Left ventricle myocardium inferior (tissue), 1 donor: ENCODE measurements at regions not wholly inside any gene's neighbourhood (a gene's known extent, or its start where the extent isn't known, plus 50 kb on each side); places are given as distances from the start of the nearest gene placed in this dataset.
A peak's percentile ranks its signal among the peaks of the same experiment; 100 is the strongest.

Experiments
- DNase-seq: peaks from one replicate; pipeline ENCODE4 v3.0.0-alpha.2; 2020
- H3K27ac ChIP-seq: fragments of 200-600 bp; replicated peaks from 2 replicates; pipeline ENCODE4 v1.8.0; 2021
- H3K27me3 ChIP-seq: fragments of 200-600 bp; 2 replicates; pipeline ENCODE4 v1.8.0; 2021; ENCODE audit warnings: low read depth
- H3K36me3 ChIP-seq: fragments of 200-600 bp; 2 replicates; pipeline ENCODE4 v1.8.0; 2021
- H3K4me1 ChIP-seq: fragments of 200-600 bp; 2 replicates; pipeline ENCODE4 v1.8.0; 2021
- H3K4me3 ChIP-seq: fragments of 200-600 bp; 2 replicates; pipeline ENCODE4 v1.8.0; 2021; ENCODE audit warnings: mild to moderate bottlenecking, moderate library complexity
- H3K9me3 ChIP-seq: fragments of 200-600 bp; replicated peaks from 2 replicates; pipeline ENCODE4 v1.8.0; 2021
- intact Hi-C: fragments of 100-400 bp; cut with micrococcal nuclease; formaldehyde crosslinking; loops from one replicate; pipeline ENCODE4 v1.11.0; 2022
- TF ChIP-seq, protein P1 (sequence below): fragments of 200-600 bp; IDR thresholded peaks from 2 replicates; pipeline ENCODE4 v1.8.0; 2021; ENCODE audit warnings: antibody characterized with exemption, mild to moderate bottlenecking, borderline replicate concordance
- donor health status: DM: no; HTN: yes; CAD: no; lungs with severe emphysema.

DNA sequence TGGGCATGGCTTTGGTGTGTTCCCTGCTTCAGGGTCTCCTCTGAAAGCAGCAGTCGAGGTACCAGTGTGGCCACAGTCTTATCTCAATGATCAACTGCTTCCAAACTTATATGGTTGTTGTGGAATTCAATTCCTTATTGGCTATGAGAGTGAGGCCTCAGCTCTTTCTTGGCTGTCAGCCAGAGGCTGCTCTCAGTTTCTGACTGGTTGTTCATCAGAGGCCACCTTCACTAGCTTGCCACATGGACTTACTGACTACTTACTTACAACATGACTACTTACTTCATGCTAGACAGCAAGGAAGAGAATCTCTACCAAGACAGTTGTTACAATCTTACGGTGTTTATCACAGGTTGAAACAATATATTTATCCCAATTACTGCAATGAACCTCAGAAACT lies 789.2 kb downstream of the DIPK2A start:
- Histone ChIP-seq H3K27me3 (no peaks in the 10 kb centered on the region), H3K36me3 (no peaks in the 10 kb centered on the region), H3K4me3 (no peak overlapping the region), H3K4me1 (no peaks in the 10 kb centered on the region), H3K9me3 (peaks cover 10% of the 10 kb centered on the region), H3K27ac (no peak overlapping the region)
- TF ChIP-seq, protein P1, sequence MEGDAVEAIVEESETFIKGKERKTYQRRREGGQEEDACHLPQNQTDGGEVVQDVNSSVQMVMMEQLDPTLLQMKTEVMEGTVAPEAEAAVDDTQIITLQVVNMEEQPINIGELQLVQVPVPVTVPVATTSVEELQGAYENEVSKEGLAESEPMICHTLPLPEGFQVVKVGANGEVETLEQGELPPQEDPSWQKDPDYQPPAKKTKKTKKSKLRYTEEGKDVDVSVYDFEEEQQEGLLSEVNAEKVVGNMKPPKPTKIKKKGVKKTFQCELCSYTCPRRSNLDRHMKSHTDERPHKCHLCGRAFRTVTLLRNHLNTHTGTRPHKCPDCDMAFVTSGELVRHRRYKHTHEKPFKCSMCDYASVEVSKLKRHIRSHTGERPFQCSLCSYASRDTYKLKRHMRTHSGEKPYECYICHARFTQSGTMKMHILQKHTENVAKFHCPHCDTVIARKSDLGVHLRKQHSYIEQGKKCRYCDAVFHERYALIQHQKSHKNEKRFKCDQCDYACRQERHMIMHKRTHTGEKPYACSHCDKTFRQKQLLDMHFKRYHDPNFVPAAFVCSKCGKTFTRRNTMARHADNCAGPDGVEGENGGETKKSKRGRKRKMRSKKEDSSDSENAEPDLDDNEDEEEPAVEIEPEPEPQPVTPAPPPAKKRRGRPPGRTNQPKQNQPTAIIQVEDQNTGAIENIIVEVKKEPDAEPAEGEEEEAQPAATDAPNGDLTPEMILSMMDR = no peak
- intact Hi-C loops = no loop called here
- no peak for DNase-seq

DNA sequence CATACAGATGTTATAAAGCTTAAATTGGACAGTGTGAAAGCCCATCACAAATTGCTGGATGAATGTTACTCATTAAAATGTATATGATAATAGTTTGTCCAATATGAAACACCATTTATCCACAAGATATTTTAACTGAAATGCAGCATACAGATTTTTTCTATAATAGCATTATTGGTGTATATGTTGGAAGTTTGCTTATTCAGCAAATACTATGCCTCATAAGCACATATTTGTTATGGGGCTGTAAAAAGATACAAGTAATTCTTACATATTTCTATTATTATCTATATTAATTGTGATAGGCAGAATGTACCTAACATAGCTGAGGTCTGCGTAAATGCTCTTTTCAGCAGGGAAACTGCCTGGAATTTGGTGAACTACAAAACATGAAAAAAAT lies 790.5 kb downstream of the DIPK2A start:
- no peaks in the 10 kb centered on the region for H3K27me3 ChIP-seq
- TF ChIP-seq, protein P1 = no peak
- intact Hi-C loops = no loop called here
- no peaks in the 10 kb centered on the region for H3K4me1 ChIP-seq
- DNase-seq = no peak
- no peak overlapping the region for H3K4me3 ChIP-seq
- H3K27ac ChIP-seq = no peak overlapping the region
- no peaks in the 10 kb centered on the region for H3K36me3 ChIP-seq
- peaks cover 6% of the 10 kb centered on the region for H3K9me3 ChIP-seq

DNA sequence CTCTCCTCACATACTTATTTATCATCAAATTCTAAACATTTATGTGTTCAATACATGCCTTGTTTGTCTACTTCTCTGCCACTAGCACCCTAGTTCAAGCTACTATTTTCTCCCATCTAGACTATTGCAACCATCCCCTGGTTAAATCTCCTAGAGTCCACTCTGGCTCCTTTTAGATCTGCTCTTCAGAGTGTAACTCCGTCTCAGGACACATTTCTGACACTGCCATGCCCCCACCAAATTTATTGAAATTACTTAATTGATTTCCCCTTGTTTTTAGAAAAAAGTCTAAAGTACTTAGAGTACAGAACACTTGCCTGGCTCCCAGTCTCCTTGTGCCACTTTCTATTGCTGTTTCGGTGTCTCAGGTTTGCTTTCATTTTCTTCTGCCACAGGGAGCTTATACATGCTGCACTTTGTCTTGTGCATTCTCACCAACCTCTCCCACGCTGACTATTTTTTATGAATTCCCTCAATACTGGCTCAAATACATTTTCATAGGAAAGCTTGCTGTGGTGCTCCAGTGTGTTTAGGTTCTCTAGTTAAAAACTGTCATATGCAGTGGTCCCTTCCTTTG lies 792.3 kb downstream of the DIPK2A start:
- DNase-seq = no peak
- Histone ChIP-seq H3K27me3 (no peaks in the 10 kb centered on the region), H3K27ac (no peak overlapping the region), H3K4me3 (no peak overlapping the region), H3K4me1 (no peaks in the 10 kb centered on the region), H3K36me3 (no peaks in the 10 kb centered on the region), H3K9me3 (no peaks in the 10 kb centered on the region)
- intact Hi-C loops = no loop called here
- TF ChIP-seq, protein P1 = no peak

DNA sequence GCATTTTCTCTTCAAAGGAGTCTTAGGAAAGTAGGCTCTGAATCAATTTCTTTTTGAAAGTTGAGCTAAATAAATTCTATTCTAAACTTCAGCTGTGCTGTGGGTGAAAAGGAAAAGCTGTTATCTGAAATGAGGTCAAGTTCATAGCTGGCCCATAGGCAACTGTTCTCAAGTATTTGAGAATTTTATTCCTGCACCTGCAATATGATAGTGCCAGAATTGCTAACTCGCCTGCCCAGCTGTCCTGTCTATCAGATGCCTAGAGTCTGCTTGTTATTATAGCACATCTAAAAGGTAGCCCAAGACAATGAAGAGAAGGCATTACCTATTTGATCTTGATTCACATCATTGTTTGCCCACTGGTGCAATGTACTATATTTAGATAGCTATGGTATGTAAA lies 798.7 kb downstream of the DIPK2A start:
- no peak overlapping the region for H3K4me3 ChIP-seq
- H3K27ac ChIP-seq = no peak overlapping the region
- H3K27me3 ChIP-seq = no peaks in the 10 kb centered on the region
- H3K36me3 ChIP-seq = no peaks in the 10 kb centered on the region
- DNase-seq = no peak
- no peaks in the 10 kb centered on the region for H3K9me3 ChIP-seq
- TF ChIP-seq, protein P1 = no peak
- no peaks in the 10 kb centered on the region for H3K4me1 ChIP-seq
- intact Hi-C loops = no loop called here

DNA sequence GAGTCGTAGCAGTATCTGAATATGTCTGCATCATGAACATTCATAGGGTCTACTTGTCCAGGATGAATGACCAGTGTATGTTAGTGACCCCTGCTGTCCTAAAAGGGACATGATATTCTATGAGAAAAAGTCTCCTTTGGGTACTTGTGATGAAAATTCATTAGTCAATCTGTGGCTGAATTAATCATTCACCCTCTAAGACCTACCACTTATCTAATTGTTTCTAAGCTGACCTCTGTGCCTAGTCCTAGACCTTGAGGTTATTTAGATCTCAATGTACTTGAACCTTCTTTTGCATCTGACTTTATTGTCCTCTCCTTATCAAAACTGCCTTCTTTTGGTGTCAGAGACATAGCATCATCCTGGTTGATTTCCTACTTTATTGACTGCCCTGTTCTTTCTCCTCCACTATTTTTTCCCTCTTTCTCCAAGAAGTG lies 799.3 kb downstream of the DIPK2A start:
- H3K27ac ChIP-seq = peak overlapping the region; percentile 11
- no peaks in the 10 kb centered on the region for H3K36me3 ChIP-seq
- no peak overlapping the region for H3K4me3 ChIP-seq
- no peaks in the 10 kb centered on the region for H3K4me1 ChIP-seq
- no peak for DNase-seq
- TF ChIP-seq, protein P1 = peak; percentile 31
- intact Hi-C loops = no loop called here
- no peaks in the 10 kb centered on the region for H3K9me3 ChIP-seq
- H3K27me3 ChIP-seq = no peaks in the 10 kb centered on the region
